ENCODE measurements at regions not wholly inside any gene's neighbourhood (a gene's known extent, or its start where the extent isn't known, plus 50 kb on each side); places are given as distances from the start of the nearest gene placed in this dataset.

DNA sequence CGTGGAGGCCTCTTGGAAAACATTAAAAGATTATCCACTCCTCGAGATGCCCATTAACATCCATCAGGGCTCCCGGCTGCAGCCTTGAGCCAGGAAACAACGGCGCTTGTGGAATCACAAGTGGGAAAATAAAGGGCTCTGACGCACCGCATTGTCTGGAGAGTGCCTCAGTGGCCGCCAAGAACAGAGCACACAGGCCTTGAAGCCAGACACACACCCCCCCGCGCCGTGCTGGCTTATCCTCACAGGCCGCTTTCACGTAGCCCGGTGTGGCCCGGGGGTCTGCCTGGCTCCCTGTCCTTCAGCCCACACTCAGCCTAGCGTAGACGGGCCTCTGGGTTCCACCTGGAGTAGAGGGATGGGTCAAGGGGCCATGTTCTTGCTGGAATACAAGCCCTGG, 1020.5 kb downstream of the BRD1 start:
- no peak for DNase-seq (ENCODE audit: low spot score)

DNA sequence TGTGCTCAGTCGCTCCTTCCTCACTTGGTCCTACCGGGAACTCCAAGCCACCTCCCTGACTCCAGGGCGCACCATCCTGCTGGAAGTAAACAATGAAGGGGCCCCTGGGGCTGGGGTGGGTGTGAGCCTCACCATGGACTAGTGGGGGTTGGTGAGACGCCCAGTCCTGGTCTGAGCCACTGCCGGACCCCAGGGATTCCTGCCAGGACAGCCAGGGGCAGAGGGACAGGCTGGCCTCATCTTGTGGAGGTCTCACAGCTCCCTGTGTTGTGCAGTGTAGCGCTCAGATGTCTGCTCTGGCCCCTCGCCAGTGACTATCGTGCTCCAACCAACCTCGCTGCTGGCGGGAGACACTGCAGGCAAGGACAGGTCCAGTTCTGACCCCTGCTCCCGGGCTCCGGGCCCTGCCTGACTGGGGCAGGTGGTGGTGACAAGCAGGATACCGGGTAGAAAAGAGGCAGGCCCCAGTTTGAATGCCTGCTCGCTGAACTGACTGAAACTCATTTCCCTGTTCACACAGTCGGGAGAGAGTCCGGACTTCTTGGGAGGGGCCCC, 1021.4 kb downstream of the BRD1 start:
- no peak for DNase-seq (ENCODE audit: low spot score)

GRCh38 chr22:48805516-48805915, 1022.2 kb downstream of the BRD1 start:
- DNase-seq (ENCODE audit: low spot score): no peak

DNA sequence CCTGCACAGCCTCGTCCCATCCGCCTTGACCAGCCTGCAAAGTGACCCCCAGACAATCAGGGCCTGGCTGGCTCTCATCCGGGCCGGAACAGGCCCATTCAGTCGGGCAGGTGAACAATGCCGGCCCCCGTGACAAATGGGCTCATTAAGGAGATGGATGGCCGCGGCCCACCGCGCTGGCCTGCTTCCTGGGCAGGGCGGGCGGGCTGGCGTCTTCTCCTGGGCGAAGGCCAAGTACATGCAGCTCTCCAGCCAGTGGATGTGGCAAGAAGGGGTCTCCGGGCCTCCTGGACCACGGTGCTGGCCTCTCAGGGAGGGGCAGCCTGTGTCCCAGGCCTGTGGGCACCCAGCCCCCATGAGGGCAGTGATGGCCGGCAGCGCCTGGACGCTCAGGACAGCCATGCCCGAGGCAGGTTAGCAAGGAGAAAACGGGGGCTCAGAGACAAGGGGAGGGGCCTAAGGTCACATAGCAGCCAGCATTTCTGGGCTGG, 1022.8 kb downstream of the BRD1 start:
- DNase-seq (ENCODE audit: low spot score): no peak

GRCh38 chr22:48803948-48804810, 1023.5 kb downstream of the BRD1 start:
- no peak for DNase-seq (ENCODE audit: low spot score)

- DNase-seq (ENCODE audit: low spot score): no peak
These were observed 1024.3 kb downstream of the BRD1 start for GRCh38 chr22:48803171-48803947.

- DNase-seq (ENCODE audit: low spot score): no peak
These were observed 1025.1 kb downstream of the BRD1 start for GRCh38 chr22:48802576-48802975.

GRCh38 chr22:48800886-48801607, 1026.6 kb downstream of the BRD1 start:
- no peak for DNase-seq (ENCODE audit: low spot score)

DNA sequence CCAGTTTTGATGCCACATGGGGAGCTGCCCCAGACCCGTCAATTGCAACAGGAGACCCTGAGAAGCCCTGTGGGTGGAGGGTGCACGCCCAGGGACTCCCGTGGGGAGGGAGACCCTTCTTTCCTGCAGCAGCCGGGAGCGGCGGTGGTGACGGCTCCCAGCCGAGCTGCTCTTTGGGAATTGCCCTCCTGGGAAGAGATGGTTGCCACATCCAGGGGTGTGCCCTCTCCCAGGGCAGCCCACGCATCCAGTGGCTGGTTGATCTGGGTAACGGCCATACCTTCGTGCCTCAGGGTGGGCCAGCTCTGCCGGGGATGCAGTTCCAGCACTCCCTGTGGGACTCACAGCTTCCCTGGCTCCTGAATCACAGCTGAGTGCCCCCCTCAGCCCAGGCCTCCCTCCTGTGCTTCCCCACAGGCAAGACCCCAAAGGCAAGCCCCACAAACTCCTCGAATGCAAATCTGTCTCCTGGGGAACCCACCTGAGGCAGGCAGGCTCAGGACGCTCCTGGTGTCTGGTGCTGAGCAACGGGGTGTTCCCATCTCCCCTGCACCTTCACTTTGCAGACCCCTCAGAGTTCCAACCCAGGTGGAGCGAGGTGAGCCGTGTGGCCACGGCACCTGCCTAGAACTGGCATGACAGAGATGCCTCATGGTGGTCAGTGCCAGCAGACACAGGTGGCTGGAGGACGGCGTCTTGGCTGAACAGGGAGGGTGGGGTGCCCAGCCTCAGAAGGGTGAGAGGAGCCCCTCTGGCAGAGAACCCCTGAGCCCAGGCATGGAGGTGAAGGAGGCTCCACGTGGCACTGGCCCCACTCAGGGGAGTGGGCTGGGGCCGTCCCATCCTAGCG, 1027.4 kb downstream of the BRD1 start:
- DNase-seq (ENCODE audit: low spot score): no peak

- DNase-seq (ENCODE audit: low spot score): no peak
These were observed 1028.3 kb downstream of the BRD1 start for GRCh38 chr22:48799227-48799970.

DNA sequence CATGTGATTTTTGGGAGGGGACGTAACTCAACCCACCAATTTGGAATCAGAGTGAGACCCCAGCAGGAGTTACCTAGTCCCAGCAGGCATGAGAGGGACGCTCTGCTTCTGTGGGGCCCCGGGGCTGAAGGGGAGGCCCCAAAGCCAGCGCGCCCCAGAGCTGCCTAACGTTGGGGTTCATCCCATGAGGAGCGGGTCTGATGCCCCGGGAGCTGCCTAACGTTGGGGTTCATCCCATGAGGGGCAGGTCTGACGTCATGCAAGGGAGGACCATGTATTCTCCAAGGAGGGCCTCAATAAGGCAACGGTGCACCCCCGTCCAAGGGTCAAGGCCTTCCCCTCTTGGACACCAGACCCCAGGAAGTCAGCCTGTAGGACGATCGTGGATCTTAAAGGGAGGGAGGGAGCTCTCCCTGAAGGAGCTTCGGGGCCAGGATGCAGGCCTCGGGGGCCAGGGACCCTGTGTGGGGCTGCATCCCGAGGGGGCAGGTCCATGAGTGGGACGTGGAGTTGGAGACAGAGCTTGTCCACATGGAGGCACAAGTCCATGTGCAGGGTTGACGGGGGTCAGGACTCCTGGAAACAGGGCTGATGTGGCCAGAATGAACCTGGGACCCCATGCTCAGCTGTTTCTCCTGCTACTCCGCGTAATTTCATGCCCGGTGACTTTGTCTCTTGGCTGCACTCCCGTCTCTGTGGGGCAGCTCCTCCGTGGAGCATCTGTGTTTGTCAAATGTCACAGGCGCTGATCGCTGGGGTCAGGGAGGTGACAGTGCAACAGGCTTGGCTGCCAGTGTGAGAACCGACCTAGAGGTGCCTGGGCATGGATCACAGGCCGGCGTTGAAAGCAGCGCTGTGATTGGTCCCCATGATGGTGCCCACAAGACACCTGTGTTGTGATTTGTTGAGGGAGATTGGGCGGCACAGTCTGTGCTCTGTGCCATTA, 1029.1 kb downstream of the BRD1 start:
- DNase-seq (ENCODE audit: low spot score): no peak

- no peak for DNase-seq (ENCODE audit: low spot score)
These were observed 1029.9 kb downstream of the BRD1 start for GRCh38 chr22:48797731-48798130.

GRCh38 chr22:48796310-48797015, 1031.2 kb downstream of the BRD1 start:
- DNase-seq (ENCODE audit: low spot score): no peak

- DNase-seq (ENCODE audit: low spot score): no peak
These were observed 1032.0 kb downstream of the BRD1 start for GRCh38 chr22:48795664-48796063.

GRCh38 chr22:48794906-48795305, 1032.8 kb downstream of the BRD1 start:
- DNase-seq (ENCODE audit: low spot score): no peak

- no peak for DNase-seq (ENCODE audit: low spot score)
These were observed 1033.7 kb downstream of the BRD1 start for GRCh38 chr22:48793949-48794348.

- no peak for DNase-seq (ENCODE audit: low spot score)
These were observed 1041.0 kb downstream of the BRD1 start for GRCh38 chr22:48786679-48786996.

- DNase-seq (ENCODE audit: low spot score): no peak
These were observed 1041.6 kb downstream of the BRD1 start for GRCh38 chr22:48785792-48786678.

All from CD4-positive, alpha-beta T cell treated with Interleukin-2 at 100 ng/mL for 4 hours (primary cell).